Rectal smooth muscle tissue (tissue), 1 donor: ENCODE measurements at regions not wholly inside any gene's neighbourhood (a gene's known extent, or its start where the extent isn't known, plus 50 kb on each side); places are given as distances from the start of the nearest gene placed in this dataset.

ENCODE experiments used
- H3K27ac ChIP-seq: one replicate; pipeline ENCODE4 v1.7.0; 2013; ENCODE audit warnings: low read depth, low read length, inconsistent platforms
- H3K27me3 ChIP-seq: one replicate; pipeline ENCODE4 v1.7.0; 2013; ENCODE audit warnings: low read length; ENCODE audit not compliant: control insufficient read depth, insufficient read depth
- H3K36me3 ChIP-seq: one replicate; pipeline ENCODE4 v1.7.0; 2013; ENCODE audit warnings: low read length; ENCODE audit not compliant: control insufficient read depth, insufficient read depth
- H3K4me1 ChIP-seq: one replicate; pipeline ENCODE4 v1.7.0; 2013; ENCODE audit warnings: low read length; ENCODE audit not compliant: control insufficient read depth, insufficient read depth
- H3K4me3 ChIP-seq: one replicate; pipeline ENCODE4 v1.7.0; 2013; ENCODE audit warnings: low read length
- H3K9ac ChIP-seq: one replicate; pipeline ENCODE4 v1.7.0; 2013; ENCODE audit warnings: low read length

GRCh38 chr15:39340903-39341645 lies 239.8 kb upstream of the THBS1 start:
- Histone ChIP-seq H3K4me3 (no peak overlapping the region), H3K27me3 (no peaks in the 10 kb centered on the region), H3K9ac (no peak overlapping the region)

DNA sequence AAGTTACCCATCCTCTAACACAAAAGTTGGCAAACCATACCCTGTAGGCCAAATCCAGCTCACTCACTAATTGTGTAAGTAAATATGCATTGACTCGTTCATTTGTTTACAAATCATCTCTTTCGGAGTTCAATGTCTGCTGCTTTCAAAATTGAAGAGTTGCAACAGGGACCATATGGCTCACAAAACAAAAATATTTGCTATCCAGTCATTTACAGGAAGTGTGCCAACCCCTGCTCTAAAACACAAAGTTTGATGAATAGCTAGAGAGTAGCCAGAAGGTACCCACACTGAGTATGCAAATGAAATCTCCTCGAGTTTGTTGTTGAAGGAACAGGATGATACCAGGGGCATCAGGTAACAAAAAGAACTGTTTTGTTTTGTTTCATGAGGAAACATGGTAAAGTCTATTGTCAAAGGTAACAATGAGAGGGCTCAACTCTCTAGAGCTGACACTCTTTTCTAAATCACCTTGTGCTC lies 236.2 kb upstream of the THBS1 start:
- H3K27ac ChIP-seq, result no peak overlapping the region
- no peak overlapping the region for H3K4me3 ChIP-seq
- H3K36me3 ChIP-seq, result no peaks in the 10 kb centered on the region
- H3K9ac ChIP-seq, result no peak overlapping the region
- H3K4me1 ChIP-seq, result no peaks in the 10 kb centered on the region
- H3K27me3 ChIP-seq, result no peaks in the 10 kb centered on the region

More at GRCh38 chr15:39340903-39341645, 239.8 kb upstream of the THBS1 start:
- Histone ChIP-seq H3K27ac (no peak overlapping the region), H3K36me3 (no peaks in the 10 kb centered on the region), H3K4me1 (peaks cover 11% of the 10 kb centered on the region)

- H3K36me3 ChIP-seq, result no peaks in the 10 kb centered on the region
- no peaks in the 10 kb centered on the region for H3K4me1 ChIP-seq
- no peaks in the 10 kb centered on the region for H3K27me3 ChIP-seq
- H3K4me3 ChIP-seq, result no peak overlapping the region
- no peak overlapping the region for H3K27ac ChIP-seq
- no peak overlapping the region for H3K9ac ChIP-seq
Measured at GRCh38 chr15:39345176-39345575, 235.7 kb upstream of the THBS1 start.

- no peaks in the 10 kb centered on the region for H3K4me1 ChIP-seq
- H3K4me3 ChIP-seq, result no peak overlapping the region
- H3K36me3 ChIP-seq, result no peaks in the 10 kb centered on the region
- H3K27ac ChIP-seq, result no peak overlapping the region
- H3K9ac ChIP-seq, result no peak overlapping the region
- no peaks in the 10 kb centered on the region for H3K27me3 ChIP-seq
Measured at GRCh38 chr15:39347453-39347852, 233.4 kb upstream of the THBS1 start.

DNA sequence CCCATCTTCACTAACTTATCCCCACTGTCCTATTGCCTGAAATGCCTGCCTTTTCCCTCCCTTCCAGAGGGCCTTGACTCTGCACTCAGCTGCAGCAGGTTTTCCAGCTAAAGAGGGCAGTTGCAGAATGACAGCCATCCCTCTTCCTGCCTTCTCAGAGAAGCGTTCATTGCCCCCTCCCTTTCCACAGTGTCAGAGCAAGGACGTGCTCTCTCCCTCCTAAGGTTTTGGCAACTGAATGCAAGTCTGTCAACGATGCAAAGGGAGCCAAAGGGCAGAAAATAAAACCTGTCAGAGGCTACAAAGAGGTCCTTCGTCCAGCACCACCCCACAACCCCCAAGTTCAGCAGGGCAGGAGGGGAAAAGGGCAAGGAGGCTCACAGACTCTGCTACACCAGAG lies 230.1 kb upstream of the THBS1 start:
- Histone ChIP-seq H3K27me3 (no peaks in the 10 kb centered on the region), H3K4me1 (no peaks in the 10 kb centered on the region), H3K36me3 (no peaks in the 10 kb centered on the region), H3K9ac (no peak overlapping the region), H3K27ac (no peak overlapping the region), H3K4me3 (no peak overlapping the region)

- Histone ChIP-seq H3K9ac (no peak overlapping the region), H3K27me3 (no peaks in the 10 kb centered on the region), H3K36me3 (no peaks in the 10 kb centered on the region), H3K4me1 (peaks cover 15% of the 10 kb centered on the region), H3K4me3 (no peak overlapping the region), H3K27ac (no peak overlapping the region)
Measured at GRCh38 chr15:39354189-39354588, 226.7 kb upstream of the THBS1 start.

DNA sequence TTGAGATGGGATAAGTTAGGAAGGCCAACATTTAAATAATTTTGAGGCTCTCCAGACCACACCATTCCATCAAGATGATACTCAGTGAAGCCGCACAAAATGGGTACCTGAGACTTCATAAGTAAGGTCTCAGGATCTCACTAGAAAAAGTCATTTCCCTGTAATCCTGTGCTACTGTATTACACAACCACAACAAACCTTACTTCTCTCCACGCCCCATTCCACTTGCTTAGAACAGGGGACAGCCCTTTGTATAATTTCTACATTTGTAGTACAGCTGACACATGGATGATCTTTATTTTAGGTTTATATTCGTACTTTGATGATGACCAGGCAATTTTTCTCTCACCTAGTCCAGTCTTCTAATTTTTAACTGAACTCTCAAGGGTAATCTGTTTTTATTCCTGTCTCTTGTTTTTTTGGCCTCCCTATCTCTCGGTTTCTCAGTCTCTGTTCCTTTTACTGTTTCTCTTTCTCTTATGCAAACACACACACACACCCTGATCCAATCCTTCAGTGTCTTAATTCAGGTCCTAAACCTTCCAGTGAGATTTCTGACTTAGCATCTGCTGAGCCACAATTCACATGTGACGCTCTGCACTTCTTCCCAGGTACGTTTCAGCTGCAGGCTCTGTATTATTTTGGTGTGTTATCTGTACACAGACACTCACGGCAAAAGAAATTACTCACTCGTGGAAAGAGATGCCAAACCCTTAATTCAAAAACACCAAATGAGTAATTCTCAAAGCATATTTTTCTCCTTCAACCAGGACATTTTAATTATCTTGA lies 223.2 kb upstream of the THBS1 start:
- no peak overlapping the region for H3K9ac ChIP-seq
- peak overlapping the region; percentile 72 for H3K27ac ChIP-seq
- H3K4me1 ChIP-seq, result peaks cover 15% of the 10 kb centered on the region
- no peaks in the 10 kb centered on the region for H3K36me3 ChIP-seq
- no peaks in the 10 kb centered on the region for H3K27me3 ChIP-seq
- no peak overlapping the region for H3K4me3 ChIP-seq

GRCh38 chr15:39358441-39359041 lies 222.3 kb upstream of the THBS1 start:
- no peak overlapping the region for H3K4me3 ChIP-seq
- H3K27ac ChIP-seq, result peak overlapping the region; percentile 72
- H3K4me1 ChIP-seq, result peaks cover 15% of the 10 kb centered on the region
- no peaks in the 10 kb centered on the region for H3K27me3 ChIP-seq
- H3K36me3 ChIP-seq, result no peaks in the 10 kb centered on the region
- no peak overlapping the region for H3K9ac ChIP-seq

DNA sequence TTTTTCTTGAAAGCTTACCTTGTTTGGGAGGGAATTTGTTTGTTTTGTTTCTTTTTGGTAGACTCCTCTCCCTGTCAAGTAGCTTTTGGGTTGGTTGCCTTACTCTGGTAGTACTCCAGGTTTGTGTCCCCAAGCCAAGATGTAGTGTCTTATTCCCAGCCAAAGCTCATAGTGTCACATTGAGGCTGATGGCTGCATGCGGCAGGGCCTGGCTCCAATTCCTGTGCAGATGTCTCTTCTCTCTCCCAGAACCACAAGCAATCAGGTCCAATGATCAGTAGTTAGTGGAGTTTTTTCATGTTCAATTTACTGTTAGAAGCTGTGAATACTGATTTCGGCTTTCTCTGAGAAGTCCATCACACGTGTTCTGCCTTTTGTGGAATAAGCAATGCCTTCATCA lies 221.1 kb upstream of the THBS1 start:
- H3K4me3 ChIP-seq, result no peak overlapping the region
- no peak overlapping the region for H3K9ac ChIP-seq
- no peaks in the 10 kb centered on the region for H3K36me3 ChIP-seq
- H3K27ac ChIP-seq, result no peak overlapping the region
- peaks cover 15% of the 10 kb centered on the region for H3K4me1 ChIP-seq
- H3K27me3 ChIP-seq, result no peaks in the 10 kb centered on the region

- H3K27me3 ChIP-seq, result no peaks in the 10 kb centered on the region
- H3K4me3 ChIP-seq, result no peak overlapping the region
- no peaks in the 10 kb centered on the region for H3K36me3 ChIP-seq
- H3K4me1 ChIP-seq, result peaks cover 15% of the 10 kb centered on the region
- no peak overlapping the region for H3K27ac ChIP-seq
- no peak overlapping the region for H3K9ac ChIP-seq
Measured at GRCh38 chr15:39360452-39360851, 220.4 kb upstream of the THBS1 start.

GRCh38 chr15:39361497-39361896 lies 219.4 kb upstream of the THBS1 start:
- peaks cover 15% of the 10 kb centered on the region for H3K4me1 ChIP-seq
- H3K9ac ChIP-seq, result no peak overlapping the region
- no peak overlapping the region for H3K4me3 ChIP-seq
- H3K27me3 ChIP-seq, result no peaks in the 10 kb centered on the region
- no peak overlapping the region for H3K27ac ChIP-seq
- H3K36me3 ChIP-seq, result no peaks in the 10 kb centered on the region

GRCh38 chr15:39362821-39363561 lies 217.9 kb upstream of the THBS1 start:
- no peaks in the 10 kb centered on the region for H3K27me3 ChIP-seq
- no peak overlapping the region for H3K27ac ChIP-seq
- no peak overlapping the region for H3K4me3 ChIP-seq
- peaks cover 7% of the 10 kb centered on the region for H3K4me1 ChIP-seq
- H3K9ac ChIP-seq, result no peak overlapping the region
- H3K36me3 ChIP-seq, result no peaks in the 10 kb centered on the region
